ENCODE measurements at regions not wholly inside any gene's neighbourhood (a gene's known extent, or its start where the extent isn't known, plus 50 kb on each side); places are given as distances from the start of the nearest gene placed in this dataset.
"Not testable (repeated sequence)": the region's sequence is repeated elsewhere in the genome, so short reads cannot be mapped to it uniquely, and the experiment has no call there.

DNA sequence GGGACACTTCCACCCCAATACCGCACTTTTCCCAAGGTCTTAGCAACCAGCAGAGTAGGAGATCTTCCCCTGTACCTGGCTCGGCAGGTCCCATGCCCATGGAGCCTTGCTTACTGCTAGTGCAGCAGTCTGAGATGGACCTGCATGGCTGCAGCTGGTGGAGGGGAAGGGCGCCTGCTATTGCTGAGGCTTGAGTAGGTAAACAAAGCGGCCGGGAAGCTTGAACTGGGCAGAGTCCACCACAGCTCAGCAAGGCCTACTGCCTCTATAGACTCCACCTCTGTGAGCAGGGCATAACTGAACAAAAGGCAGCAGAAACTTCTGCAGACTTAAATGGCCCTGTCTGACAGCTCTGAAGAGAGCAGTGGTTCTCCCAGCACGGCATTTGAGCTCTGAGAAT, 90.4 kb upstream of the ADAMTS18 start:
- TF ChIP-seq CTCF, POLR2A, EP300 (IDR thresholded peaks at IDR 0.05): not testable (repeated sequence)
